A673 (cell line): ENCODE measurements at regions not wholly inside any gene's neighbourhood (a gene's known extent, or its start where the extent isn't known, plus 50 kb on each side); places are given as distances from the start of the nearest gene placed in this dataset.

ENCODE experiments used
- EZH2 ChIP-seq: fragments of 200-600 bp; sonication (generic); IDR thresholded peaks from 2 replicates; pipeline ENCODE4 v1.6.1; 2017; ENCODE audit warnings: borderline replicate concordance, low read depth, mild to moderate bottlenecking, mixed read lengths, antibody characterized with exemption, low read length; ENCODE audit not compliant: poor library complexity, severe bottlenecking
- TF ChIP-seq, protein P1 (sequence below): fragments of 300-800, 200-600 bp; sonication (generic); conservative IDR thresholded peaks from 2 replicates; pipeline ENCODE4 v1.5.1; 2017; ENCODE audit warnings: low read depth, mild to moderate bottlenecking, antibody characterized with exemption, low read length, moderate library complexity, mixed read lengths

DNA sequence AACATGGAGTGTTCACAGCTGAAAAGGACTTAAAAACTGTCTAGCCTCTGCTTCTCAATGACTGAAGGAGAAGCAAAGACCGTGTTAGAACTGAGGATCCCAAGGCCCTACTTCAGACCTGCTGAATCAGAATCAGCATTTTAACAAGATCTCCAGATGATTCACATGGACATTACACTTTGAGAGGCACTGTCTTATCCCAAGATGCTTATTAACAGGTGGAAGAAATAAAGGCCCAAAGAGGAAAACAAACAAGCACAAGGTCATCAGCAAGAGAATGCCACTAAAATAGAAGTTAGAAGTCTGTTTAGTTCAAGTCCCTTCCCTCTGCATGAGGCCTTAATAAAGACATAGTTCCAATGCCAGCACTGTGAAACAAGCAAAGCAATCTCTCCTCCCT is 191.4 kb upstream of the BCL6 start:
- TF ChIP-seq, protein P1, sequence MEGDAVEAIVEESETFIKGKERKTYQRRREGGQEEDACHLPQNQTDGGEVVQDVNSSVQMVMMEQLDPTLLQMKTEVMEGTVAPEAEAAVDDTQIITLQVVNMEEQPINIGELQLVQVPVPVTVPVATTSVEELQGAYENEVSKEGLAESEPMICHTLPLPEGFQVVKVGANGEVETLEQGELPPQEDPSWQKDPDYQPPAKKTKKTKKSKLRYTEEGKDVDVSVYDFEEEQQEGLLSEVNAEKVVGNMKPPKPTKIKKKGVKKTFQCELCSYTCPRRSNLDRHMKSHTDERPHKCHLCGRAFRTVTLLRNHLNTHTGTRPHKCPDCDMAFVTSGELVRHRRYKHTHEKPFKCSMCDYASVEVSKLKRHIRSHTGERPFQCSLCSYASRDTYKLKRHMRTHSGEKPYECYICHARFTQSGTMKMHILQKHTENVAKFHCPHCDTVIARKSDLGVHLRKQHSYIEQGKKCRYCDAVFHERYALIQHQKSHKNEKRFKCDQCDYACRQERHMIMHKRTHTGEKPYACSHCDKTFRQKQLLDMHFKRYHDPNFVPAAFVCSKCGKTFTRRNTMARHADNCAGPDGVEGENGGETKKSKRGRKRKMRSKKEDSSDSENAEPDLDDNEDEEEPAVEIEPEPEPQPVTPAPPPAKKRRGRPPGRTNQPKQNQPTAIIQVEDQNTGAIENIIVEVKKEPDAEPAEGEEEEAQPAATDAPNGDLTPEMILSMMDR, result no peak
- no peak for TF ChIP-seq EZH2
